ENCODE measurements at regions not wholly inside any gene's neighbourhood (a gene's known extent, or its start where the extent isn't known, plus 50 kb on each side); places are given as distances from the start of the nearest gene placed in this dataset.
"Not testable (repeated sequence)": the region's sequence is repeated elsewhere in the genome, so short reads cannot be mapped to it uniquely, and the experiment has no call there.

DNA sequence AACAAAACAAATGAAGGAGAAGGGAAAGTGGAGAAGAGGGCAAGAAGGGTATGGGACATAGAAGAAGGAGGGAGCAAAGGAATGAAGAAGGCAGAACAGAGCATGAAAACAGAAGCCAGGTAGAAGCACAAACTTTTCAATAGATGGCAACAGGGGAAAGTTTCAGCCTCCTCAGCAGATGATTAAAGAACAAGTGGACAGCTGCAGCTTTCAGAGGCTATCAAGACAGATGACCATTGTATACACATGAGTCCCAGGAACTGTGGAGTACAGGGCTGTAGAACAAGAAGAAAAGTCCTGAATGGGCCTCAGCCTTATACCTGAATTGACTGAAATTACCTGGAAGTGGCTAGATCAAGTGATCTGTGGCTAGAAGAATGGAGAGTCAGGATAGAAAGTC, 62.0 kb upstream of the FIBIN start:
- intact Hi-C loops (cut with DNase I): no loop called here
- no peaks in the 10 kb centered on the region for H3K9me3 ChIP-seq
- no peak overlapping the region for H3K4me3 ChIP-seq
- peaks cover 0 to 13% of the 10 kb centered on the region in 2 donors for H3K4me1 ChIP-seq
- H3K36me3 ChIP-seq: no peaks in the 10 kb centered on the region
- TF ChIP-seq, protein P1, sequence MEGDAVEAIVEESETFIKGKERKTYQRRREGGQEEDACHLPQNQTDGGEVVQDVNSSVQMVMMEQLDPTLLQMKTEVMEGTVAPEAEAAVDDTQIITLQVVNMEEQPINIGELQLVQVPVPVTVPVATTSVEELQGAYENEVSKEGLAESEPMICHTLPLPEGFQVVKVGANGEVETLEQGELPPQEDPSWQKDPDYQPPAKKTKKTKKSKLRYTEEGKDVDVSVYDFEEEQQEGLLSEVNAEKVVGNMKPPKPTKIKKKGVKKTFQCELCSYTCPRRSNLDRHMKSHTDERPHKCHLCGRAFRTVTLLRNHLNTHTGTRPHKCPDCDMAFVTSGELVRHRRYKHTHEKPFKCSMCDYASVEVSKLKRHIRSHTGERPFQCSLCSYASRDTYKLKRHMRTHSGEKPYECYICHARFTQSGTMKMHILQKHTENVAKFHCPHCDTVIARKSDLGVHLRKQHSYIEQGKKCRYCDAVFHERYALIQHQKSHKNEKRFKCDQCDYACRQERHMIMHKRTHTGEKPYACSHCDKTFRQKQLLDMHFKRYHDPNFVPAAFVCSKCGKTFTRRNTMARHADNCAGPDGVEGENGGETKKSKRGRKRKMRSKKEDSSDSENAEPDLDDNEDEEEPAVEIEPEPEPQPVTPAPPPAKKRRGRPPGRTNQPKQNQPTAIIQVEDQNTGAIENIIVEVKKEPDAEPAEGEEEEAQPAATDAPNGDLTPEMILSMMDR (IDR thresholded peaks at IDR 0.05): no peak
- H3K27ac ChIP-seq: no peak overlapping the region
- no peak for DNase-seq (ENCODE audit: low spot score in 2 of 2)
- no peaks in the 10 kb centered on the region for H3K27me3 ChIP-seq

DNA sequence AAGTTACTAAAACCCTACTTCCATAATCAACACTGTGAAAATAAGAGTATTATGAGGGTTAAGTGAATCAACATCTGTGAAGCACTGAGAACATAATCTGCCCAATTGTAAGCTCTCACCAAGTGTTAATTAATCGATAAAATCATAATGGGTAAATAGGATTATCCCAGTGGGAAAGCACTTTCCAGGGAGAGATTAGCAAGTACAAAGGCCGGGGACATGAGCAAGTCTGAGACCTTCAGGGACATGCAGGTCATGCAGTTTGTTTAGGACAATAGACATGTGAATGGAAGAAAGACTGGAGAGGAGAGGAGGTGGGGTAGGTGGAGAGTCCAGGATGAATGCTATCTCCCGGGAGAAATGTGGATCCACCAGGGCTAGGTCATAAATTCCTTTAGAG, 57.8 kb upstream of the FIBIN start:
- H3K9me3 ChIP-seq: no peaks in the 10 kb centered on the region
- H3K4me3 ChIP-seq: no peak overlapping the region
- TF ChIP-seq, protein P1 (IDR thresholded peaks at IDR 0.05): no peak
- H3K4me1 ChIP-seq: peaks cover 0 to 7% of the 10 kb centered on the region in 2 donors
- intact Hi-C loops (cut with DNase I): no loop called here
- no peaks in the 10 kb centered on the region for H3K36me3 ChIP-seq
- no peaks in the 10 kb centered on the region for H3K27me3 ChIP-seq
- DNase-seq (ENCODE audit: low spot score in 2 of 2): no peak
- no peak overlapping the region for H3K27ac ChIP-seq

DNA sequence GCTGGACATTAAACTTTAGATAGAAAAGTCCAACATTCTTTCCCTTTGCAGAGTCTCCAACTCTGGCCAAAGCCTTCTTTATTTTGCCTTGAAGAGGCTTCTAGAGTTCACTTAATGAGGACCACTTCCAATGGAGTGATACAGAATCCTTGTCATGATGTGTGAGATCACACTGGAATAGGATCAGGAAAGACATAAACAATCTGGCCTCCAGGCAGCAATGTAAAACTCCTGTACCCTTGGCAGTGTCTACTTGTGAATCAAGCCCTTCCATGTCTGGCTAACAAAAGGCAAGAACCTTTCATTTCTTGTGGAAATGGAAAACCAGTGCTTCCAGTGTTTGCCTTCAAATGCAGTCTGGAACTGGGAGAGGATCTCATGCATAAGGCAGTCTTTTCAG, 56.5 kb upstream of the FIBIN start:
- H3K4me1 ChIP-seq: peaks cover 0 to 4% of the 10 kb centered on the region in 2 donors
- no peaks in the 10 kb centered on the region for H3K36me3 ChIP-seq
- H3K27ac ChIP-seq: no peak overlapping the region
- no peak for DNase-seq (ENCODE audit: low spot score in 2 of 2)
- TF ChIP-seq, protein P1 (IDR thresholded peaks at IDR 0.05): no peak
- no peaks in the 10 kb centered on the region for H3K27me3 ChIP-seq
- no peak overlapping the region for H3K4me3 ChIP-seq
- intact Hi-C loops (cut with DNase I): no loop called here
- H3K9me3 ChIP-seq: no peaks in the 10 kb centered on the region

DNA sequence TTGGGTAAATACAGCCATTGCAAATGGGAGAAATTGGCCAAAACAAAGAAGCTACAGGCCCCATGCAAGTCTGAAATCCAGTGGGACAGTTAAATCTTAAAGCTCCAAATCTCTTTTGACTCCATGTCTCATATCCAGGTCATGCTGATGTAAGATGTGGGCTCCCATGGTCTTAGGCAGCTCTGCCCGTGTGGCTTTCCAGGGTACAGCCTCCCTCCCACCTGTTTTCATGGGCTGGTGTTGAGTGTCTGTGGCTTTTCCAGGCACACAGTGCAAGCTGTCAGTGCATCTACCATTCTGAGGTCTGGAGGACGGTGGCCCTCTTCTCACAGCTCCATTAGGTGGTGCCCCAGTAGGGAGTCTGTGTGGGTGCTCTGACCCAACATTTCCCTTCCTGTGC, 53.4 kb upstream of the FIBIN start:
- H3K27me3 ChIP-seq; H3K36me3 ChIP-seq; H3K27ac ChIP-seq; H3K9me3 ChIP-seq; intact Hi-C loops (cut with DNase I); H3K4me3 ChIP-seq; DNase-seq (ENCODE audit: low spot score in 2 of 2): not testable (repeated sequence)
- peaks cover 0 to 21% of the 10 kb centered on the region in 2 donors for H3K4me1 ChIP-seq

DNA sequence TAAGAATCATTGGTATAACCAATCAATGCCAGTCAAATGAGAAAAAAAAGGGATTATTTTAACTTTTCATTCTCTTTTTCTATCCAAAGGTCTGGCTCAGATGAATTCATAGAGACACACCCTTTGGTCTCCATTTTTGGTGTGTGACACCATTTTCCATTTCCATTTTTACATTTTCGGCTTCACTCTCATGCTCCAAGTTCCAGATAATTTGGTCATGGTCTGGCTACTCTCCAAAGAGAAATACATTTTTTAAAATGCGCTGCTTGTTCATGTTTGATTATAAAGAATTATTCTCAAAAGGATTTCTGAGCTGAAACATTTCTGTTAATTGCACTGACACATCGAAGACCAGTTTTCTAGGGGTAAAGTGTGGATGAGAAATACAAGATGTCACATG, 51.6 kb upstream of the FIBIN start:
- Histone ChIP-seq H3K9me3 (no peaks in the 10 kb centered on the region), H3K36me3 (no peaks in the 10 kb centered on the region), H3K27me3 (no peaks in the 10 kb centered on the region), H3K4me3 (no peak overlapping the region), H3K4me1 (peaks cover 0 to 33% of the 10 kb centered on the region in 2 donors), H3K27ac (peak overlapping the region; percentile 40 to 69)
- DNase-seq (ENCODE audit: low spot score in 2 of 2): no peak
- TF ChIP-seq, protein P1 (IDR thresholded peaks at IDR 0.05): no peak
- intact Hi-C loops (cut with DNase I): no loop called here

DNA sequence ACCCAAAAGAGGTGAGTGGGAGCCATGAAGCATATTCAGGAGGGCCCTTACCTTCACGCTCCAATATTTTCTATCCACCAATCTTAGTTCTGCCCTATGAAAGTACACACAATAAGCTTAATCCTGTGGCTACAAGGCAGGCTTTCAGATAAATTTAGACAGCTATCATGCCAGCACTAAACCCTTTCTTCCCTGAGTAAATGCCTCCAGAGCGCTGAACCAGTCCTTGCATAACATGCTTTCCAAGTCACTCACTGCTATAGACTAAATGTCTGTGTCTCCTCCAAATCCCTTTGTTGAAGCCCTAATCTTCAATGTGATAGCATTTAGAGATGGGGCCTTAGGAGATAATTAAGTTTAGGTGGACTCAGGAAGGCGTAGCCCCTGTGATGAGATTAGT, 50.3 kb upstream of the FIBIN start:
- Histone ChIP-seq H3K27me3 (no peaks in the 10 kb centered on the region), H3K9me3 (no peaks in the 10 kb centered on the region), H3K4me1 (peaks cover 0 to 41% of the 10 kb centered on the region in 2 donors), H3K36me3 (no peaks in the 10 kb centered on the region), H3K27ac (peak overlapping the region; percentile 47 to 69), H3K4me3 (no peak overlapping the region)
- intact Hi-C loops (cut with DNase I): no loop called here
- TF ChIP-seq, protein P1 (IDR thresholded peaks at IDR 0.05): no peak
- DNase-seq (ENCODE audit: low spot score in 2 of 2): no peak
